ENCODE measurements at regions not wholly inside any gene's neighbourhood (a gene's known extent, or its start where the extent isn't known, plus 50 kb on each side); places are given as distances from the start of the nearest gene placed in this dataset.

- DNase-seq = no peak
- Histone ChIP-seq H3K27me3 (no peaks in the 10 kb centered on the region), H3K9me3 (peaks cover 0 to 18% (median 0%) of the 10 kb centered on the region in 3 donors), H3K36me3 (no peaks in the 10 kb centered on the region), H3K4me3 (no peak overlapping the region), H3K27ac (no peak overlapping the region), H3K4me1 (no peaks in the 10 kb centered on the region)
- WGBS, 2 donors = 73 to 92% methylated on average over 1 of the region's 1 CpG
- intact Hi-C loops (cut with DNase I) = no loop called here
- TF ChIP-seq CTCF (IDR thresholded peaks at IDR 0.05) = no peak
- TF ChIP-seq POLR2A (IDR thresholded peaks at IDR 0.05) = no peak
These were observed 335.2 kb downstream of the DTWD2 start for GRCh38 chr5:118653183-118653582.

- Histone ChIP-seq H3K9me3 (no peaks in the 10 kb centered on the region), H3K4me1 (no peaks in the 10 kb centered on the region), H3K4me3 (no peak overlapping the region), H3K27ac (no peak overlapping the region), H3K27me3 (no peaks in the 10 kb centered on the region), H3K36me3 (no peaks in the 10 kb centered on the region)
- intact Hi-C loops (cut with DNase I) = no loop called here
- WGBS, 2 donors = 62 to 69% methylated on average over 3 of the region's 3 CpGs
- TF ChIP-seq CTCF (IDR thresholded peaks at IDR 0.05) = no peak
- TF ChIP-seq POLR2A (IDR thresholded peaks at IDR 0.05) = no peak
- no peak for DNase-seq
These were observed 337.3 kb downstream of the DTWD2 start for GRCh38 chr5:118651002-118651401.

- Histone ChIP-seq H3K4me3 (no peak overlapping the region), H3K36me3 (no peaks in the 10 kb centered on the region), H3K27me3 (no peaks in the 10 kb centered on the region), H3K4me1 (no peaks in the 10 kb centered on the region), H3K9me3 (no peaks in the 10 kb centered on the region), H3K27ac (no peak overlapping the region)
- WGBS, 2 donors = 53 to 55% methylated on average over 7 of the region's 7 CpGs
- TF ChIP-seq CTCF (IDR thresholded peaks at IDR 0.05) (no peak), POLR2A (IDR thresholded peaks at IDR 0.05) (no peak)
- DNase-seq = no peak
- intact Hi-C loops (cut with DNase I) = no loop called here
These were observed 340.8 kb downstream of the DTWD2 start for GRCh38 chr5:118647587-118647986.

GRCh38 chr5:118646917-118647316 is 341.4 kb downstream of the DTWD2 start:
- Histone ChIP-seq H3K27ac (no peak overlapping the region), H3K9me3 (no peaks in the 10 kb centered on the region), H3K4me1 (no peaks in the 10 kb centered on the region), H3K36me3 (no peaks in the 10 kb centered on the region), H3K4me3 (no peak overlapping the region), H3K27me3 (no peaks in the 10 kb centered on the region)
- no peak for DNase-seq
- no peak for TF ChIP-seq POLR2A (IDR thresholded peaks at IDR 0.05)
- no peak for TF ChIP-seq CTCF (IDR thresholded peaks at IDR 0.05)
- 68 to 74% methylated on average over 3 to 5 of the region's 6 CpGs for WGBS, 2 donors
- intact Hi-C loops (cut with DNase I) = no loop called here

- no peaks in the 10 kb centered on the region for H3K27me3 ChIP-seq
- H3K36me3 ChIP-seq = no peaks in the 10 kb centered on the region
- H3K9me3 ChIP-seq = no peaks in the 10 kb centered on the region
- H3K27ac ChIP-seq = no peak overlapping the region
- no peak overlapping the region for H3K4me3 ChIP-seq
- DNase-seq = no peak
- H3K4me1 ChIP-seq = no peaks in the 10 kb centered on the region
- TF ChIP-seq POLR2A (IDR thresholded peaks at IDR 0.05) (no peak), CTCF (IDR thresholded peaks at IDR 0.05) (no peak)
- WGBS, 2 donors = 82 to 89% methylated on average over 8 to 9 of the region's 9 CpGs
- intact Hi-C loops (cut with DNase I) = no loop called here
These were observed 350.2 kb downstream of the DTWD2 start for GRCh38 chr5:118637947-118638670.
